ENCODE measurements at regions not wholly inside any gene's neighbourhood (a gene's known extent, or its start where the extent isn't known, plus 50 kb on each side); places are given as distances from the start of the nearest gene placed in this dataset.

GRCh38 chr6:144401736-144402733 lies 116.9 kb downstream of the UTRN start:
- Histone ChIP-seq H3K27me3 (no peaks in the 10 kb centered on the region), H3K36me3 (peaks cover 0 to 9% of the 10 kb centered on the region in 2 donors), H3K9me3 (peaks cover 0 to 9% of the 10 kb centered on the region in 2 donors), H3K4me3 (no peak overlapping the region), H3K4me1 (peaks cover 0 to 27% of the 10 kb centered on the region in 2 donors), H3K27ac (no peak overlapping the region)
- no peak for ATAC-seq
- intact Hi-C loops (cut with DNase I) = no loop called here
- TF ChIP-seq CTCF (IDR thresholded peaks at IDR 0.05) = no peak
- no peak for DNase-seq

GRCh38 chr6:144402750-144403149 lies 117.6 kb downstream of the UTRN start:
- DNase-seq = no peak
- Histone ChIP-seq H3K4me1 (peaks cover 0 to 30% of the 10 kb centered on the region in 2 donors), H3K4me3 (no peak overlapping the region), H3K9me3 (peaks cover 0 to 6% of the 10 kb centered on the region in 2 donors), H3K27me3 (no peaks in the 10 kb centered on the region), H3K27ac (no peak overlapping the region), H3K36me3 (peaks cover 0 to 9% of the 10 kb centered on the region in 2 donors)
- TF ChIP-seq CTCF (IDR thresholded peaks at IDR 0.05) = no peak
- ATAC-seq = no peak
- intact Hi-C loops (cut with DNase I) = no loop called here

GRCh38 chr6:144405163-144405562 lies 120.0 kb downstream of the UTRN start:
- intact Hi-C loops (cut with DNase I) = no loop called here
- H3K27ac ChIP-seq = no peak overlapping the region
- H3K4me1 ChIP-seq = peaks cover 0 to 30% of the 10 kb centered on the region in 2 donors

GRCh38 chr6:144406796-144407195 lies 121.7 kb downstream of the UTRN start:
- no peak overlapping the region for H3K4me3 ChIP-seq
- H3K27me3 ChIP-seq = no peaks in the 10 kb centered on the region
- no peak for TF ChIP-seq CTCF (IDR thresholded peaks at IDR 0.05)
- H3K4me1 ChIP-seq = peaks cover 0 to 26% of the 10 kb centered on the region in 2 donors
- peaks cover 0 to 9% of the 10 kb centered on the region in 2 donors for H3K36me3 ChIP-seq
- no peak for DNase-seq
- peak overlapping the region in 1 of 2 donors; percentile 15 for H3K27ac ChIP-seq
- no peak for ATAC-seq
- intact Hi-C loops (cut with DNase I) = no loop called here
- no peaks in the 10 kb centered on the region for H3K9me3 ChIP-seq

More at GRCh38 chr6:144405163-144405562, 120.0 kb downstream of the UTRN start:
- no peak overlapping the region for H3K4me3 ChIP-seq
- H3K27me3 ChIP-seq = no peaks in the 10 kb centered on the region
- TF ChIP-seq CTCF (IDR thresholded peaks at IDR 0.05) = no peak
- ATAC-seq (no peak), DNase-seq (peak in 2 of 4 donors; percentile 12 to 16)
- no peaks in the 10 kb centered on the region for H3K9me3 ChIP-seq
- peaks cover 0 to 9% of the 10 kb centered on the region in 2 donors for H3K36me3 ChIP-seq

- no peak for ATAC-seq
- intact Hi-C loops (cut with DNase I) = no loop called here
- peaks cover 0 to 6% of the 10 kb centered on the region in 2 donors for H3K36me3 ChIP-seq
- DNase-seq = peak in 1 of 4 donors; percentile 7
- H3K27ac ChIP-seq = peak overlapping the region in 1 of 2 donors; percentile 16
- no peaks in the 10 kb centered on the region for H3K27me3 ChIP-seq
- no peak for TF ChIP-seq CTCF (IDR thresholded peaks at IDR 0.05)
- H3K4me1 ChIP-seq = peaks cover 0 to 33% of the 10 kb centered on the region in 2 donors
- no peaks in the 10 kb centered on the region for H3K9me3 ChIP-seq
- H3K4me3 ChIP-seq = no peak overlapping the region
Observed at GRCh38 chr6:144408161-144408560, 123.0 kb downstream of the UTRN start.
